OCI-M1 (cell line): ENCODE measurements at regions not wholly inside any gene's neighbourhood (a gene's known extent, or its start where the extent isn't known, plus 50 kb on each side); places are given as distances from the start of the nearest gene placed in this dataset.

Source experiments
- DNase-seq: peaks from one replicate; lab custom pipeline; 2025; lab: John Stamatoyannopoulos, UW

GRCh38 chr5:66306105-66306843 lies 162.2 kb downstream of the SREK1 start:
- DNase-seq = peak; percentile 79

GRCh38 chr5:66306844-66307315 lies 162.8 kb downstream of the SREK1 start:
- peak; percentile 86 for DNase-seq

GRCh38 chr5:66307647-66308241 lies 163.6 kb downstream of the SREK1 start:
- peak; percentile 89 for DNase-seq

GRCh38 chr5:66312266-66312665 lies 168.2 kb downstream of the SREK1 start:
- no peak for DNase-seq

GRCh38 chr5:66315784-66316183 lies 171.7 kb downstream of the SREK1 start:
- no peak for DNase-seq

GRCh38 chr5:66322786-66323528 lies 178.9 kb downstream of the SREK1 start:
- no peak for DNase-seq

- DNase-seq = no peak
Measured at GRCh38 chr5:66323529-66323895, 179.4 kb downstream of the SREK1 start.

GRCh38 chr5:66324357-66324756 lies 180.3 kb downstream of the SREK1 start:
- DNase-seq = no peak

GRCh38 chr5:66326276-66326675 lies 182.2 kb downstream of the SREK1 start:
- no peak for DNase-seq

GRCh38 chr5:66327008-66327407 lies 182.9 kb downstream of the SREK1 start:
- no peak for DNase-seq

- DNase-seq = no peak
Measured at GRCh38 chr5:66329078-66329477, 185.0 kb downstream of the SREK1 start.

GRCh38 chr5:66333192-66333591 lies 189.1 kb downstream of the SREK1 start:
- DNase-seq = no peak

GRCh38 chr5:66337626-66338226 lies 193.6 kb downstream of the SREK1 start:
- no peak for DNase-seq

GRCh38 chr5:66338828-66339227 lies 194.7 kb downstream of the SREK1 start:
- DNase-seq = no peak

- DNase-seq = no peak
Measured at GRCh38 chr5:66339896-66340295, 195.8 kb downstream of the SREK1 start.

GRCh38 chr5:66340786-66341185 lies 196.7 kb downstream of the SREK1 start:
- no peak for DNase-seq

GRCh38 chr5:66342341-66342880 lies 198.3 kb downstream of the SREK1 start:
- DNase-seq = no peak

GRCh38 chr5:66343370-66344071 lies 199.4 kb downstream of the SREK1 start:
- no peak for DNase-seq

- no peak for DNase-seq
Measured at GRCh38 chr5:66344544-66344943, 200.4 kb downstream of the SREK1 start.

- DNase-seq = no peak
Measured at GRCh38 chr5:66345281-66345680, 201.2 kb downstream of the SREK1 start.

- no peak for DNase-seq
Measured at GRCh38 chr5:66346869-66347268, 202.8 kb downstream of the SREK1 start.
